ENCODE measurements at regions not wholly inside any gene's neighbourhood (a gene's known extent, or its start where the extent isn't known, plus 50 kb on each side); places are given as distances from the start of the nearest gene placed in this dataset.
"Not testable (repeated sequence)": the region's sequence is repeated elsewhere in the genome, so short reads cannot be mapped to it uniquely, and the experiment has no call there.

DNA sequence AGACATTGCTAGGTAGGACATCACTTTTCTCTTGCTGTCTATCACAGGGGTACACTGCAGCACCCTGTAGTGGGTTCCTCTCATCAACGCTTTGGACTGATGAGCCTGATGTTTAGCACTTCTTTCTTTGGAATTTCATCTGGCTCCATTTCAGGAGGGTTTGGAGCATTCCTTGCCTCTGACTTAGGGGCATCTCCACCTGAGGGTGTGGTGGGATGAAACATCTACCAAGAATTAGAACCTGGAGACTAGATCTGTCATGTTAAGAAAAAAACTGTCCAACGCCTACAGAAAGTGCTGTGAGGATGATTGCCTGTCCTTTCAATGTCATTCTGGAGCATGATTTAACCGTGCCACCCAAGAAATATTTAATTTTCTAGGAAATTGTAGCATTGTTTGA lies 648.4 kb downstream of the ETS1 start:
- H3K9me3 ChIP-seq (ENCODE audit: low read length), result no peaks in the 10 kb centered on the region
- no peaks in the 10 kb centered on the region for H3K9me2 ChIP-seq (ENCODE audit: insufficient read depth, low read length)
- DNase-seq (ENCODE audit: low spot score), result no peak
- CTCF ChIA-PET (ENCODE audit: unreplicated experiment), result no interaction called here
- no peak overlapping the region for H3K4me2 ChIP-seq (ENCODE audit: low read length)
- H3K4me1 ChIP-seq (ENCODE audit: insufficient read depth, low read length, poor library complexity, severe bottlenecking), result no peaks in the 10 kb centered on the region
- no peaks in the 10 kb centered on the region for H4K20me1 ChIP-seq (ENCODE audit: insufficient read depth, low read length)
- H3K27ac ChIP-seq (ENCODE audit: low read depth, low read length, poor library complexity, severe bottlenecking), result no peak overlapping the region
- no TSS peak for BruUV-seq (replicated peaks)
- no peak overlapping the region for H2AFZ ChIP-seq (ENCODE audit: low read length)
- TF ChIP-seq CTCF (conservative IDR thresholded peaks at IDR 0.05; ENCODE audit: low read length) (no peak), EZH2phosphoT487 (IDR thresholded peaks at IDR 0.05; ENCODE audit: borderline replicate concordance, low read depth, low read length) (no peak)
- POLR2A ChIA-PET, result no interaction called here
- intact Hi-C loops (cut with micrococcal nuclease; ENCODE audit: unreplicated experiment), result no loop called here
- H3K36me3 ChIP-seq (ENCODE audit: insufficient read depth, low read length), result no peaks in the 10 kb centered on the region
- no peak overlapping the region for H3K4me3 ChIP-seq (ENCODE audit: low read depth, low read length, poor library complexity, severe bottlenecking)
- no peaks in the 10 kb centered on the region for H3K79me2 ChIP-seq (ENCODE audit: insufficient read depth, low read depth, low read length)

DNA sequence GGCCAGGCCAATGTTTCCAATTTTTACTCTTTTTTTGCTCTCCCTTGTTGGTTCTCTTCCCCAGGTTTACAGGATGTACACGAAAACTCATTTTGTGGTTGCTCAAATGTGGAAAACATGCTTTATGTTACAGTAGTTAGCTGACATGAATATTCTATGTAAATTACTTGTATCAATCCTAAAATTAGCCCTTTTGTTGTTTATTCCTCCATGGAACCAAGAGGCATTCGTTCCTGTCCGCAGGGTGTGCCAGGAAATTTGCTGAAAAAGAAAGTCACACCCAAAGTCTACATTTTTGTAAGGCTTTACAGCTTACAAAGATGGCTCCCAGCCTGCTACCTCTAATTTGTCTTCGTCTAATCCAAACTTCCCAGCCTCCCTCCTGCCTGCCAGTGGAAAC lies 652.3 kb downstream of the ETS1 start:
- Histone ChIP-seq H3K9me2 (ENCODE audit: insufficient read depth, low read length) (no peaks in the 10 kb centered on the region), H3K79me2 (ENCODE audit: insufficient read depth, low read depth, low read length) (no peaks in the 10 kb centered on the region), H3K4me2 (ENCODE audit: low read length) (no peak overlapping the region), H3K9me3 (ENCODE audit: low read length) (no peaks in the 10 kb centered on the region), H3K4me3 (ENCODE audit: low read depth, low read length, poor library complexity, severe bottlenecking) (no peak overlapping the region), H3K36me3 (ENCODE audit: insufficient read depth, low read length) (no peaks in the 10 kb centered on the region), H3K27ac (ENCODE audit: low read depth, low read length, poor library complexity, severe bottlenecking) (no peak overlapping the region), H2AFZ (ENCODE audit: low read length) (no peak overlapping the region), H3K4me1 (ENCODE audit: insufficient read depth, low read length, poor library complexity, severe bottlenecking) (no peaks in the 10 kb centered on the region), H4K20me1 (ENCODE audit: insufficient read depth, low read length) (no peaks in the 10 kb centered on the region)
- intact Hi-C loops (cut with micrococcal nuclease; ENCODE audit: unreplicated experiment), result no loop called here
- TF ChIP-seq EZH2phosphoT487 (IDR thresholded peaks at IDR 0.05; ENCODE audit: borderline replicate concordance, low read depth, low read length), result no peak
- TF ChIP-seq CTCF (conservative IDR thresholded peaks at IDR 0.05; ENCODE audit: low read length), result no peak
- no TSS peak for BruUV-seq (replicated peaks)
- no peak for DNase-seq (ENCODE audit: low spot score)
- ChIA-PET POLR2A (no interaction called here), CTCF (ENCODE audit: unreplicated experiment) (no interaction called here)

GRCh38 chr11:127933961-127934360 lies 653.4 kb downstream of the ETS1 start:
- H3K4me3 ChIP-seq (ENCODE audit: low read depth, low read length, poor library complexity, severe bottlenecking); BruUV-seq (replicated peaks); H2AFZ ChIP-seq (ENCODE audit: low read length); CTCF ChIA-PET (ENCODE audit: unreplicated experiment); H3K4me1 ChIP-seq (ENCODE audit: insufficient read depth, low read length, poor library complexity, severe bottlenecking); H3K4me2 ChIP-seq (ENCODE audit: low read length); intact Hi-C loops (cut with micrococcal nuclease; ENCODE audit: unreplicated experiment); DNase-seq (ENCODE audit: low spot score); H3K36me3 ChIP-seq (ENCODE audit: insufficient read depth, low read length); H4K20me1 ChIP-seq (ENCODE audit: insufficient read depth, low read length); H3K79me2 ChIP-seq (ENCODE audit: insufficient read depth, low read depth, low read length); H3K27ac ChIP-seq (ENCODE audit: low read depth, low read length, poor library complexity, severe bottlenecking); H3K9me2 ChIP-seq (ENCODE audit: insufficient read depth, low read length); H3K9me3 ChIP-seq (ENCODE audit: low read length): not testable (repeated sequence)
- POLR2A ChIA-PET, result interaction anchor here (0.6 kb wide), 1 partner anchor 110 kb away, joined by 3 read pairs; no protein-coding TSS in a partner anchor
